SK-N-DZ (cell line): ENCODE measurements at regions not wholly inside any gene's neighbourhood (a gene's known extent, or its start where the extent isn't known, plus 50 kb on each side); places are given as distances from the start of the nearest gene placed in this dataset.

Experiments
- DNase-seq: peaks from one replicate; pipeline ENCODE4 v3.0.0-alpha.2; 2015; ENCODE audit warnings: low spot score

DNA sequence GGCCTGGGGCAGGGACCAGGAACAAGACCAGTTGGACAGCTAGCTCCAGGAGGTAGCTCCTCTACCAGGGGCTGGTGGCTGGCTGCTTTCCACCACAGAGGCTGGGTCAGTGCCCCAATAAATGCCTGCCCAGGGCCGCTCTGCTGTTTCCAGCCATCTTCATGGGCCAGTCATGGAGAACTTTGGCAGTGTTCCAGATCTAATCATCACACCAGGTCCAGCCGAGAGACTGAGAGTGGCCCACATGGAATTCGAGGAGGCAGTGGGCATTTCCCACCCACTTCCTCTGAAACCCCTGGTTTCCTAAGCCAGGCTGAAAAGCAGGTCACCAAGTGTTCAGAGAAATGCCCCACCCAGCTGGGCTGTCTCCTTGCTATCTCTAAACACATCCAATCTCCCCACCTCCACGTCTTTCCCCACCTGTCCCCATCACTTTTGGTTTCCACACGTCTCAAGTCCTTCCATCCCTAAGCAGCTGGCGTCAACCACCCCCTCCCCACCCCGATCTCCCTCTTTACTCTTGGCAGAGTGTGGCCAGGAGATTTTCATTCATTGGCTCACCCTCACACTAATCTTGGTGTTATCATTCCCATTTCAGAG, 190.0 kb upstream of the LINGO1 start:
- no peak for DNase-seq

DNA sequence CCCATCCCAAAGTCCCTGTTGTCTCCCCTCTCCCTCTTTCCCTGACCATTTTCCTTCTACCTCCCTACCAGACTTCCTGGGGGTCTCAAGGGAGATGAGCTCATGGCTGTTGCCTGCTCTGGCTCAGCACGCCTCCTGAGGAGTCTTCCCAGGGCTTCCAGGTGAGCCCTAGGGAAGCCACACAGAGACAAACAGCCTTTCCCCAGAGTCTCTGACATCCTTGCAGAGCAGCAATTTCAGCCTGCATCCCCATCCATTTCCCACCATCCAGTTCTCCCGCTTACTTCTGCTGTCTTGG, 189.2 kb upstream of the LINGO1 start:
- DNase-seq, result no peak

DNA sequence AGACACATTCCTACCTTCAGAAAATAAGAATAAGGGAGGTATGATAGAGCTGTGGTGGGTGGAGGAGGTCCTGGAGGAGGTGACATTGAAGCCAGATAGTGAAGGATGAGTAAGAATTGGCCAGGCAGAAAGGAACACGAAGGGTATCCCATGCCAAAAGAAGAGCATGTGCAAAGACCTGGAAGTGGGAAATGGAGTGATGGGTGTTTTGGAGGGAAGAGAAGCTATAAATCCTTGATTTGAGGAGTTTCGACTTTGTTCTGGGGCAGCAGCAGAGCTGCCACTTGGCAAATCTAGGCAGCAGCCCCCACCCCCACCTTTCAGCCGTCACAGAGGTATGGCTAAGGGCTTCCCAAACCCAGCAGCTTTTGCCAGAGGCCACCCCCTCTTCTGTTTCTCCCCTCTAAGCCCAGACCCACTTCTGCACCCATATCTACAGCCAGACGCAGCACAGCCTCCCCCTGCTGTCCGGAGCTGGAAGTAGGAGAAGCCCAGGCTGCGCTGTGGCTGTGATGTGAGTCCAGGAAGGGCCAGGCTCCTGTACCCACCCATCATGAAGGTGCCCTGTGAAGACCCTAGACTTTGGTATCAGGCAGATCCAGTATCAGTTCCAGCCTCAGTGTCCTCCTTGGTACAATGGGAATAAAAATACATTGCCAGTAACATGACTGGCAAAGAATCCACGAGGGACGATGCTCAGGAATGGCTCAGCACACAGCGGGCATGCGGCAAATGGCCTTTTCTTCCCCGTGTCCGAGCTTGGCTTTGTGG, 188.7 kb upstream of the LINGO1 start:
- peak; percentile 68 for DNase-seq

DNA sequence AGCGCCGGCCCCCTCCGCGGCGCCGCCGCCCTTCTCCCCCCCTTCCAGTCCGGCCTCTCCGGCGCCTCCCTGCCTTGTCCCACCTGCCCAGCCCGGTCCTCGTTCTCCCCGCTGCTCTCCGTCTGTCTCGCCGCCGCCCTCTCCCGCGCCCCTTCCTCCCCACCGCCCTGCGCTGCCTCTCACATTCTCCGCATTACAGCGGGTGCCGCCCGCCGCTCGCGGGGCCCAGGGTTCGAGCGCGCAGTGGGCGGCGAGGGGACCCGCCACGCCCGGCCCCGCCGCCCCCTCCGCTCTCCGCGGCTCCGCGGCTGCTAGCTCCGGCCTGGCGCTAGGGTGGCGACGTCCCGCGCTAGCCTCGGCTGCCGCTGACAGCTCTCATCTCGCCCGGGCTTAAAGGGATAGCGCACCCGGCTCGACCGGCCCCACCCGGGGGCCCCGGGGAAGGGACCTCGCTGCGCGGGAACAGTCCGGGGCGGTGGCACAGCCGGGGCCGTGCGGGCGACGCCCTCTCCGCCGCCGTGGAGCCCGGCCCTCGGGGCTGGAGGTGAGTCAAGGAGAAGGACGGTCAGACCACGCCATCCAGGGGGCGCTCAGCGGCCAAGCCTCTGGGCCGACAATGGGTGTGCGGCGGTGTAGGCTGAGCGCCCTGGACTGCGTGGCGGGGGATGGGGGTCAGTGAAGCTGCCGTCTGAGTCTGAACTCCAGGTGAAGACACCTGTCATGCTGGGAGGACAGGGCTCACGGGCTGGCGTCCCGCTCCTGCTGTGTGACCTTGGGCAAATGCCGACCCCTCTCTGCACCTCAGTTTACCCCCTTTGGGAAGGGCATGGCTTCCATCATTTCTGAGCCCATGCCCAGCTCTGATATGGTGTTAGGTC, 187.4 kb upstream of the LINGO1 start:
- peak; percentile 35 for DNase-seq

DNA sequence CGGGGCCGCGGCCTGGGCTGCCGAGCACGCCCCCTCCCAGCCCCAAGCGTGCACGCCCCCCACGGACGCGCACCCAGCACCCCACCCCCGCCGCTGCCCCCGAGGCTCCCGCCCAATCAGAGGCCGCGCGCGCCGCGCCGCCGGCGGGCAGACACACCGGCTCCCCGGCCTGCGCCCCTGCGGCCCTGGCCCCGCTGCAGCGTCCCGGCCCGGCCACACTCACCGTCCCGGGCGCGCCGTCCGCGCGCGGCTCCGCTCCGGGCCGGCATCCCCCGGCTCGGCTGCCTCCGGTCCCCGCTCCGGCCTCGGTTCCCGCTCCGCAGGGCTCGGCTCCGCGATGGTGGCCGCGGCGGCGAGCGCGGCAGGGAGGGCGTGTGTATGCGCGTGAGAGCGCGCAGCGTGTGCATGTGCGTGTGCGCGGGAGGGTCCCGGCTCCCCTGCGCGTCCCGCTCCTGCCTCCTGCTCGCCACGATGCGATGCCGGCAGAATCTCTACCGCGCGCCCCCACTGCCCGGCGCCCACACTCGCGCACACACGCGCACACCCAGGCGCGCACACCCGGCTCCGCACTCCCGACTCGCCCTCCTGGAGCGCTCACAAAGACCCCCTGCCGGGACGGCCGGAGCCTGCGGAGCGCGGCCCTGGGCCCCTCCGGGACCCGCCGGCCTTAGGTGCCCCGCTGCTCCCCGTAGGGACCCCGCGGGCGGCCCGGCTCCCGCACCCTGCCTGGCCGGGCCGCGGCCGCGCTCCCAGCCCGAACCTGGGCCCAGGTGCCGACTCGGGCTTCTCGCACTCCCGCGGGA, 186.5 kb upstream of the LINGO1 start:
- DNase-seq, result no peak

DNA sequence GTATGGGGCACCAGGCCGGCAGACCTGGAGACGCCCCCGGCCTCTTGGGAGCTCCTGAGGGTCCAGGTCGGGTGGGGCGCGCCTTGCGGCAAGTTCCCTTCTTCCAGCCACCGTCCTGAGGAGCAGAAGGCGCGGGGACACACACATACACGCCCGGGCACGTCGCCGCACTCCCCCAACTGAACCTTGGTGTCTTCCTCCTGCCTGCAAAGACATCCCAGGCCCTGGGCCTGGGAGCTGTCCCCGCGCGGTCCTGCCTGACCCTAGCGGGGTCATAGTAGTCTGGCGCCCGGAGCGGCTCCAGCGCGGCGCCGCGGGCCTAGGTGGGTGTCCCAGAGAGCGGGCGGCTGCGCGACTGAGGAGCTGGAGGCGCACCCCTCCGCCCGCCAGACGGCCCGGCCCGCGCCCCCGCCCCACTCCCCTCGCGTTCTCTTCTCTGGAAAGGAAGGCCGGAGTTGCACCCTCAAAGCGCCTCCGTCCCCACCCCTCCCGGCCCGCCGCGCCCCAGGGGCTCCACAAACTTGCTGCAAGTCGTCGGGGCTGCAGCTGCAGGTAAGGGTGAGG, 185.9 kb upstream of the LINGO1 start:
- no peak for DNase-seq

DNA sequence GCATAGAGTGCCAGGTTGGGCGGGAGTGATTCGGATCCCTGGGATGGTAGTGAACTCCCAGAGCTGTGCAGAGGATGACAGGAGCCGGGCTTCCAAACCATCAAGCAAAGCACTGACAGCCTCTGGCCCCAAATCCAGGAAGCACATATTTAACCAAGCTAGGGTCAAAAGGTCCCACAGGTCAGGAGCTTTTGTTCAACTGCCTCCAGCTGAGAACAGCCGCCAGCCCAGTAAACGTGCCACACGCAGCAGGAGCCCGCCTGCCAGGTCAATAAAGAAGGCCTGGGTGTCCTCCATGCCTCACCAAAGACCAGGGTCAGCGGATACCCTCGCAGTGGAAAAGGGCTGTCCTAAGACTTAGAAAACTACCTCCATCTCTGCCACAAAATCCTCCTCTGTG, 184.7 kb upstream of the LINGO1 start:
- no peak for DNase-seq

DNA sequence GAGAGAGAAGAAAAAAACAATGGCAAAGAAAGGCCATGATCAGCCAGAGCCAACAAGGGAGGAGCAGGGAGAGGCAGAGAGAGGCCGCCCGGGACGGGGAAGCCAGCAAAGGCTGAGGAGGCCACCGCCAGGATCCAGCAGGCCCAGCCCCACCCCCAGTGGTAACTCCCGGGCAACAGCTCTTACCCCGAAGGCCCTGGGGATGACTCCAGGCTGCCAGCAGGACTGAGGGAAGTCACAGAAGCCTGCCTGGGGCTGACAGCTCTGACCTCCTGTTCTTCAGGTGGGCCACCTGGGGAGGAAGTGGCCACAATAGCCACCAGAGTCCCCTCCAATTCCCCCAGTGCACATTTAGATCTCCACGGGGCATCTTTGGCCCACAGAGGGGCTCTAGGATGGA, 184.3 kb upstream of the LINGO1 start:
- no peak for DNase-seq

DNA sequence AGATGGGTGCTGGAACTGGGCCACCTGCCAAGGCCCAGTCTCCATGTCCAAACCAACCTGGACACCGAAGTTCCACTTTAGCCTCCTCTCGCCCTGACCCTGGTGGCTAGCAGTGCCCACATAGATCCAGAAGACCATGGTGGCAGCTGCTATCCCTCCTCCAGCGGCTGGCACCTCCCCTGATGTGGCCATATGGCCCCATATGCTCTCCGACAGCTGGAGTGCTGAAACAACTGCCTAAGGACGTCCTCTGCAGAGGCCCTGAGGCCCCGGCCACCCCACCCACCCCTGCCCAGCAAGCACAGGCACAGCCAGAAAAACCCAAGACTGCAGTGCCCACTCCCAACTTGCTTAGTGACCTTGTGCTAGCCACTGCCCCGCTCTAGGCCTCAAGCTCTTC, 182.3 kb upstream of the LINGO1 start:
- DNase-seq, result no peak

DNA sequence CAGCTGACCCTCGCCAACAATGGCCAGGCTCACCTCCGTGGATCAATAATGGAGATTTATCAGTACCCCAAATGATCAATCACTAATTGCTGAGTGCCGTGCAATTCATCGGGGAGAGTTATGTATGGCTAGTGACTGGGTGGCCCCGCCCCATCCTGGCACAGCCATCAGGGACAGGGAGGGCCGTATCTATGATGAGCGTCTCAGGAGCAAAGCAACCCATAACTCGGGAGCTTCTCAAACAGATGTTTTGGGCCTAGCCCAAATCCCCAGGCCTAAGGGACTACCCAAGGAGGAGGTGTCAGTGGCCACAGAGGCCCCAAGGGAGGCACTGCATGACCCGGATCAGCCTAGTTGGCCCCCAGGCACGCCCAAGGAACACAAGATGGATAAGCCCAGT, 180.0 kb upstream of the LINGO1 start:
- DNase-seq, result no peak

DNA sequence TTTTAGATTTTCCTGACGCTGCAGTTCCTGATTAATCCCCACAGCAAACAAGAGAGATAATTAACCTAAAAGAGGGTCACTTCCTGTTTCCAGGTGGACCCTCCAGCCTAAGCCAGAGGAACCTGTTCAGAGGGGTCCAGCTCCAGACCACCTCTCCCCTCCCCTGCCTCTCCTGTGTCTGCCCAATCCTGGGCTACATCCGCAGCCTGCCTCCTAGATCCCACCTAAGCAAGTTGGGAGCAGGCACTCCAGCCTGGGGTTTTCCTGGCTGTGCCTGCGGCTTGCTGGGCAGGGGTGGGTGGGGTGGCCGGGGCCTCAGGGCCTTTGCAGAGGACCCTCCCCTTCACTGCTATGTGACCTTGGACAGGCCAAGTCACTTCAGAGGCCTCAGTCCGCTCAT, 178.6 kb upstream of the LINGO1 start:
- no peak for DNase-seq

DNA sequence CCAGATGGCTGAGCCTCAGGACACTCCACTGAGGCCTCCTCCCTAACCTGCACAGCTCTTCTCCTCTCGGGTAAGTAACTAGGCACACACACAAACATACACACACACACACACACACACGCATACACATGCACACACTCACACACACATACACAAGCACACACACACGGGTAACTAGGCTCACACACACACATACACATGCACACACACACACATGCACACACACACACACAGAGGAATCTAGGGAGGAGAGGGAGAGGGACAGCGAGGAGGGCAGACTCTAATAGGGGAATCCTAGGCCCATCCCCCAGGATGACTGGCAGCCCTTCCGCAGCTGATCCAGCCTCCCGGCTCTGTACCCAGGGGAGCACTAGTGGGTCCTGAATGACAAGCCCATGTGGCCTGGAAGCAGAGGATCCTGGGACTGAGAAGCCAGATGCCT, 177.4 kb upstream of the LINGO1 start:
- DNase-seq, result peak; percentile 33

DNA sequence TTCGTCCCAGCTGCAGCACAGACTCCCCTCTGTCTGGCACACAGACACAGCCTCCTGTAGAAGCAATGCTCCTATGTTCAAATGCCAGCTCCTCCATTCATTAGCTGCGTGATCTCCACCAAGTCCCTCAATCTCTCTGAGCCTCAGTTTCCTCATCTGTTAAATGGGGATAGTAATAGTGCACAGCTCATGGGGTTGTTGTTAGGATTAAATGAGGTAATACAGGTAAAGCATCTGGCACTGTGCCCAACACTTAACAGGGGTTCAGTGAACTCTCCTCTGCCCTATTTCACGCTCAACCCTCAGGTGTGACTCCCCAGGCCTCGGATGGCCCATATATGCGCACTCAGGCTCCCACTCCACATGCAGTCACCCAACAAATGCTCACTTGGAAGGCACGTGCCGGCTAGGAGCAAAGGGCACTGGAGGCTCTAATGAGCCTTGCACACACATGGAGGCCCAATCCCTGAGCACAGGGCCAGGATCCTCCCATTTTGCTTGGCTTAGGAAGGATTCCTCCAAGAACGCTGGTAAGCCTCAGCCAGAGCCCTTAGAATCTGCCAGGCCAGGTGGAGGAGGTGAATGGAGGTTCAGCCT, 176.0 kb upstream of the LINGO1 start:
- DNase-seq, result no peak

DNA sequence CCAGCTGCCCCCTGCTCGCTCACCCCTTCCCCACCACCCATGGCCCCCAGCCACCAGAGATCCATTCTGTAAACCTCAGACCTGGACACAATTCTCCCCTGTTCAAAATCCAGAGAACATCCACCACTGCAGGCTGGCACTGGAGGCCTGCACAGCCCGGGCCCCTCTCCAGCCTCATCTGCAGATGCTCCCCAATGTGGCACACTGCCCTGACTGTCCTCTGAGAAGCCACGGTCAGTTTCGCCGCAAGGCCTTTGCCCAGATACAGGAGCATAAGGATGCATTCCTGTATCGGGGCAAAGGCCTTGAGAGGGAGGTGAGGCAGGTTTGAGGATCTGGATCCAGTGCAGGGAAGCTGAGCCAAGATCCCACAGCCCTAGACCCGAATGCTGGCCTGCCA, 175.4 kb upstream of the LINGO1 start:
- DNase-seq, result no peak

DNA sequence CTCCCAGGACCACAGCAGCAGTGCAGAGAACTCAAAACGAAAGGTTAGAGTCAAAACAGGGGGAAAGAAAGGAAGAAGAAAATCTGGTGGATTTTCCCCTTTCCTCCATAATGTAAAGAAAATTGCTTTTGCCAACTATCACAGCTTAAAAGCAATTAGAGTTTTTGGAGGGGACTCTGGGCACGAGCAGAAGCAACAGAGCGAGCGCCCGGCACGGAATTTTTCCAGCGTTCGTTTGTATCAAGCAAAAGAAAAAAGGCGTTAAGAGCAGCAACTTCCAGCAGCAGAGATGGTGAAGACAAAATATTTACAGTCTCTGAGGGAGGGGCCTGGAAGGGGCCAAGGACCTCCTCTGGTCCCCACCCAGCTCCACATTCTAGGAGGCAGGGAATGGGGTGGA, 174.9 kb upstream of the LINGO1 start:
- no peak for DNase-seq

DNA sequence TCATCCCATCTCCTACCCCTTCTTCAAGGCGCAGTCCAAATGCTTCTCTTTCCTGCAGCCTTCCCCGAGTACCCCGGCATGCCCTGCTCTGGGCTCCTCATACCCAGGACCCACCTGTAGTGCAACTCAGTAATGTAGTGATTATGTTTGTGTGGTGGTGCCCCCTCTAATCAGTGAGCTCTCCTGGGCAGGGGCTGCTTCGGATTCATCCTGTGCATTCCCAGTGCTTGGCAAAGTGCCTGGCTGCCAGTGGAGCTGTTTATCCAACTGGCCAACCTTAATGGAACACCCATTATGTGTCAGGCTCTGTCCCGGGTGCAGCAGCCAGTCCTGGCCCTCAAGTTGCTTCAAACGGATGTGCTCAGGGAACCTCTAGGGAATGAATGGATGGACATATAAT, 174.4 kb upstream of the LINGO1 start:
- no peak for DNase-seq

DNA sequence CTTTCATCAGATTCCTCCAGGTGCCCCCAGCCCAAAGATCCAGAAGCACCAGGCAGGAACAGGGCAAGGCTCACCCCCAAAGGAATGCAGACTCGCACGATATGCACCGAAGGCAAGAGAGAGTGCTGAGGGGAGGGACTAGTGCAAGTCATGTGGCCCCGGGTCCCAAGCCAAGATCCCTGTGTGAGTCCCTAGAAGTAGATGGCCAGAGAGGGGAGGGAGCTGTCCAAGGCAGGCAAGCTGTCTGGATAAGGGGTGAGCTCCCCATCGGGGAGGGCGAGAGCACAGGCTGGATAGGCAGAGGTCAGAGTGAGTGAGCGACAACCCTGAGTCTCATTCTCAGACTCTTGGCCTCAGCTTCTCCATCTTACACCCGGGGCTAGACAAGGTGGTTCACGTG, 171.5 kb upstream of the LINGO1 start:
- DNase-seq, result no peak

DNA sequence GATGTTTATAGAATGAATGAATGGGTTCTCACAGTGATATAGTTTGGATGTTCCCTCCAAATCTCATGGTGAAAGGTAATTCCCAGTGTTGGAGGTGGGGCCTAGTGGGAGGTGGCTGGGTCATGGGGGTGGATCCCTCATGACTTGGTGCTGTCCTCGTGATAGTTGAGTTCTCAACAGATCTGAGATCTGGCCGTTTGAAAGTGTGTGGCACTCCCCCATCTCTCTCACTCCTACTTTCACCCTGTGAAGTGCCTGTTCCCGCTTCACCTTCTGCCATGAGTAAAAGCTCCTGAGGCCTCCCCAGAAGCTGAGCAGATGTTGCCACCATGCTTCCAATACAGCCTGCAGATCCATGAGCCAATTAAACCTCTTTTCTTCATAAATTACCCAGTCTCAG, 170.8 kb upstream of the LINGO1 start:
- no peak for DNase-seq

DNA sequence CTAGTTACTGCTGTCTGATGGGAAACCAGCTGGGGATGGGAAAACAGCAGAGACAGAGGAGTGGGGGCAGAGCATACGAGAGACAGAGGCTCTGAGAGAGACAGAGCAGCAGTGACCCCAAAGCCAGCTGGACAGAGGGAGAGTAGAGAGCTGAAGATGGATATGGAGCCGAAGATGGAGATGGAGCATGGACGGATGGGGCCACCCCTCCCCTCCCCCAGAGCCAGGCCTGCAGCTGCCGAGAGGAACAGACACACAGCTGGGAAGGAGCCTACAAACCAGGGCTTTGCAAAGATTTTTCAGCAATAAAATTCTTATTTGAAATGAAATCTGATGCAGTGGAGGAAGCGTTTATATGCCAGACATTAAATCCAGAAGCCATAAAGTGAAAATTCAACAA, 167.6 kb upstream of the LINGO1 start:
- DNase-seq, result no peak

DNA sequence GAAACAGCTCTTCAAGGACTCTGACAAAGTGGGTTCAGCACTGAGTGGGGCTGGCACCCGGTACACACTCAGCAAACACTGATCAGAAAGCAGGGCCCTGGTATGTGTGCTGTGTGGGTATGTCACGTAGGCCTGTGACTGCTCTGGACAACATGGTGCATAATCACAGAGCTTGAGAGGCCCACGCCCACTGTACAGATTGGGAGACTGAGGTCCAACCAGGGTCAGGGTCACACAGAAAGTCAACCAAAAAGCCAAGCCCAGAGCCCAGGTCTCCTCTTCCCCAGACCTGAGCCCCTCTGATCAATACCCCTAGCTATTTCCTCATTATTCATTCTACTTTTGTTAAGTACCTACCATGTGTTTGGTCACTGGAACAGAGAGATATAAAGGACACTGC, 166.1 kb upstream of the LINGO1 start:
- DNase-seq, result no peak

DNA sequence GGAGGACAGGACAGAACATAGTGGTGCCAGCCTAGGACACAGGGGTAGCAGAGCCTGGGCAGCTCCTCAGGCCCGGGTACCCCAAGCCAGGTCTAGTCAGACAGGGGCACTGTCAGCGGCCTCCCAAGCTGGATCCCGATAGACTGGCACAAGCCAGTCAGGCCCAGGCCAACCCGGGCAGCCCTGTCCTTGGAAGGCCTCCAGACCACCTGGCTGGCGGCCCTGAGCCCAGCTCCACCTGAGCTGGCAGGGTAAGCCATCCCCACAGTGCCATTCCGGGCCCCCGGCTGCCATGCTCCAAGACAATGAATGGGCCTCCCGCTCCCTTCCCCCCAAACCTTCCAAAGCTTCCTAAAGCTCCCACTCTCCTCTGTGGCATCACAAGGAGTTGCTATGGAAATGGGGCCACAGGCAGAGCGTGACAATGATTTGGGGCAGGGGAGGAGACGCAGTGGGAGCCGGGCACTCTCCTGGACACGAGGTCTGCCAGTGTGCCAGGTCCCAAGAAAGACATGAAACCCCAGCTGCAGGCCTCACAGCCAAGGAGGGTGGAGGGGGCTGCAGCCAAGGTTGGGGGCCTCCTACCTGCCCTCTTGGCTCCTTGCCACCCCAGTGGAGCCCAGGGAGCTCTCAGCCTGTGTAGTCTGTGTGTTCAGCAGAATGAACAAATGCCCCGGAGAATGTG, 165.6 kb upstream of the LINGO1 start:
- DNase-seq, result no peak
